GM12864 (cell line): ENCODE measurements at regions not wholly inside any gene's neighbourhood (a gene's known extent, or its start where the extent isn't known, plus 50 kb on each side); places are given as distances from the start of the nearest gene placed in this dataset.

Experiments
- DNase-seq: peaks from one replicate; pipeline ENCODE4 v3.0.0-alpha.2; 2011; ENCODE audit warnings: low read depth
- H3K4me3 ChIP-seq: 2 replicates; pipeline ENCODE4 v1.5.1; 2011; ENCODE audit warnings: mild to moderate bottlenecking, low read depth, low read length, control low read depth
- CTCF ChIP-seq: IDR thresholded peaks from 2 replicates; pipeline ENCODE4 v1.5.1; 2011; ENCODE audit warnings: low read depth, mild to moderate bottlenecking, moderate library complexity, low read length, control low read depth, inconsistent platforms; ENCODE audit errors: missing control alignments

- no peak for DNase-seq
- no peak for TF ChIP-seq CTCF
- no peak overlapping the region for H3K4me3 ChIP-seq
These were observed 145.3 kb downstream of the RND3 start for GRCh38 chr2:150341982-150342680.

DNA sequence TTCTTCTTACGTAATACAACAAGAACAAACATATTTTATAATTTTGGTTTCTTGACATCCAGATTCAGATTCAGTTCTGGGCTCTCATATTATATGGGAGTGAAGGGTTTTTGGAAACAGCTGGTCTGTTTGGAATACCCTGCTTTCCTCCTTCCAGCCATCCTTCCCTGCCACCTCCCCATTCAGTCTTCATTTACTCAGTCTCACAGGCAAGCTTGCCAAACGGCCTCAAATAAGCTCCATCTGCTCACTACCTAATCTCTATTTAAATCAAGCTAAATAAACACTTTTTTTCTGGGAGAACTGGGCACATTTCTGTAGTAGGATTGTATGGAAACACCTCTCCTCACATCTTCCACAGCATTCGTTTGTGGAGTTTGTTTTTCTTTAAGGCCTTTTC is 147.5 kb downstream of the RND3 start:
- no peak for TF ChIP-seq CTCF
- H3K4me3 ChIP-seq = no peak overlapping the region
- no peak for DNase-seq

DNA sequence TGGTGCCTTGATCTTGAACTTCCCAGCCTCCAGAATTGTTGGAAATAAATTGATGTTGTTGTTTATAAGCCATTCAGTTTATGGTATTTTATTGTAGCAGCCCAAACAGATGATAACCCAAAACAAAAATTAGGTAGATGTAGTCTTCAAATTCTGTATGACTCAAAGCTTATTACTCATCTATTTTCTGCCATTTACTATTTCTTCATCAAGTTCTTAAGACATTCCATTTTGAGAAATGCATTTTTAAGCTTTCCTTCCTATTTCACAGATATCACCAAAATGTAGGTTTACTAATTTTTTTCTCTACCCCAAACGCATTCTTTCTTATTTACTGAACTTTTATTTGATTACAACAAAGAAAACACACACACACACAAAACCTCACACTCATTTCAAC is 148.2 kb downstream of the RND3 start:
- no peak for TF ChIP-seq CTCF
- H3K4me3 ChIP-seq = no peak overlapping the region
- DNase-seq = no peak

GRCh38 chr2:150335596-150335995 is 151.9 kb downstream of the RND3 start:
- DNase-seq = no peak
- no peak overlapping the region for H3K4me3 ChIP-seq
- TF ChIP-seq CTCF = no peak

- no peak overlapping the region for H3K4me3 ChIP-seq
- DNase-seq = no peak
- TF ChIP-seq CTCF = no peak
These were observed 155.1 kb downstream of the RND3 start for GRCh38 chr2:150332383-150332782.

DNA sequence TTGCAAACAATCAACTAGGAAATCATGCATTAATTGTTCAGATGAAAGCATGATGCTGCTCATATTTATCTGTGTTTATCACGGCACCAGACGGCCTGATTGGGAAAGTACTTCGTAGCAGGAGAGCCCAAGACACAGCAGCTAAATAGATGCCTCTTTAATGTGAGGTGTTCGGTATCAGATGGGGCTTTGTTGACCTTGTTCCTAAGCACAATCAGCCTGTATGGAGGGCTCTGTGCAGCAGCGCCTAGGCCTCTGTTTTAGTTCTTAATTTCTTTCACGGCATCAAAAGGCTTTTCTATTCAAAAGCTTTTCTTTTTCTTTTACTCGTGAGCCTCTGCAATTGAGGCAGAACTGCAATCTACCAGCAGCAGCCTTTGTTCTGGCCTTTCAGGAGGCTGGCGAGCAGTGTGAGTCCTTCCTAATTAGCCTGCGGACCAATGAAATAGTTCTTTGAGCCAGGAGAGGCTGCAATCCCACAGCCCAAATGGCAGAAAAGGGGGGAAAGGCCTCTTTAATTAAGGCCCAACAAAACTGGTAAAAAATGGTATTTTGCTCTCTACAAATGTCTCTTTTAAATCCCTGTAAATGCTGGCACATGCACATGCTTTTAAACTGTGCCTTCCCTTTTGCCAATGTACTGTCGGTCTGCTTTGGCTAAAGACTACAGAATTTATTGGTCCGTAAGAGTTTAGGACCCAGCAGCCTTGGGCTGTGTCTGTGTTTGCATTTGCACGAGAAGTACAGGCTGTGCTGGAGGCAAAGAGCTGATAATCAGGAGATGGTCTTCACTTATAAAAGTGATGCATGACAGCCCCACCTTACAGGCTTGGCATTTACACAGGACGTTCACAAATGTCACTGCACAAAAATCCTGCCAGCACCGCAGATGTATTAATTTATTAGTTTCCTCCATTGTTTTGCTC is 159.6 kb downstream of the RND3 start:
- no peak for TF ChIP-seq CTCF
- no peak overlapping the region for H3K4me3 ChIP-seq
- no peak for DNase-seq
